ENCODE measurements at regions not wholly inside any gene's neighbourhood (a gene's known extent, or its start where the extent isn't known, plus 50 kb on each side); places are given as distances from the start of the nearest gene placed in this dataset.
"Not testable (repeated sequence)": the region's sequence is repeated elsewhere in the genome, so short reads cannot be mapped to it uniquely, and the experiment has no call there.

DNA sequence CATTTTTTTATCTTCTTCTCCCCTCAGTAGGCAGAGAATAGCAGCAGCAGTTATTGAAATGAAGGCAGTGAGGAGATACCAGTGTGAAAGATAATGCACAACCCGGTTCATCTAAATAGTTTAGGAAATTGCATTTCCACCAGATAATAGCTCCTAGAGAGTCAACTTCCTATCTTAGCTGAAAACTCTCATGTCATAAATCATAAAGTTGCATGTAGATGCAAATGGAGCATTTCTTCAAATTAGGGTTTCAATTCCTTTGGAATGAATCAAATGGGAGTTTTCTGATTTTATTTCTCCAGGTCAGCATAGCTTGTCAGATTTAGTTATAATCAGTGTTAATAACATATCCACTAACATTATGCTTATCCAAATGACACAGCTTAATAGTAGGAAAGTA is 335.3 kb downstream of the CNTNAP4 start:
- no peak for DNase-seq

- no peak for DNase-seq
Observed at GRCh38 chr16:76614269-76614668, 337.1 kb downstream of the CNTNAP4 start.

GRCh38 chr16:76622876-76623275 is 345.7 kb downstream of the CNTNAP4 start:
- no peak for DNase-seq

DNA sequence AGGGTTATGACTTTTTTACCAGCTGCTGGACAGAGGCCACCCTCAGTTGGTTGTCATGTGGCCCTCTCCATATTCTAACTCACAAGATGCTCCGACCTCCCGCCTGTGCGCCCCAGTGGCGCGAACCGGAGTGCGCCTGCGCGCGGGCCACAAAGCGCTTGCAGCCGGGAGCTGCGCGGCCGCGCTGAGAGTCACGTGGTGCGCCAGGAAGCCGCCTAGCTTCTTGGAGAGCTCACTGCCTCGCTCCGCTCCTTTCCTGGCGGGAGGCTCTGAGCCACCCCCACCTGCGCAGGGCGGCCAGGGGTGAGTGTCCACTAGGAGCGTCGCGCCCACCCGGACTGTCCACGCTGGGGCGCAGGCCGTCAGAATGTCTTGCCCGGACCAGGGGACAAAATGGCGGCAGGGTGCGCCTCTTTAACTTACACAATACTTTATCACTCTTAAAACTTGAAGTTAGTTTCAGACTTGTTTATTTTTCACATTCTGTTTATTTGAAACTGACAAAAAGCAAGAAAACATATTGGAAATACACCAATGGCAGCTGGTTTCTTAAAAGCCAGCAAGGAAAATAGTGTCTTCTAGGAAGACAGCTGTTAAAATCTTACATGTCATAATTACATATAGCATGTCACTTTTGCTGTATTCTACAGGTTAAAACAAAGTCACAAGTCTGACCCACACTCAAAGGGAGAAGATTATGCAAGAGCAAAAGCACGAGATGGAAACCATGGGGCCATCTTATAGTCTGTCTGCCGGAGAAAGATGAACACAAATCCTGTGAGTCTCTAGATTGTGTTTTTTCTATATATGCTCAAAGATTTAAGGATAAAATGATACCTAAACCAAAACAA is 357.9 kb downstream of the CNTNAP4 start:
- no peak for DNase-seq

DNA sequence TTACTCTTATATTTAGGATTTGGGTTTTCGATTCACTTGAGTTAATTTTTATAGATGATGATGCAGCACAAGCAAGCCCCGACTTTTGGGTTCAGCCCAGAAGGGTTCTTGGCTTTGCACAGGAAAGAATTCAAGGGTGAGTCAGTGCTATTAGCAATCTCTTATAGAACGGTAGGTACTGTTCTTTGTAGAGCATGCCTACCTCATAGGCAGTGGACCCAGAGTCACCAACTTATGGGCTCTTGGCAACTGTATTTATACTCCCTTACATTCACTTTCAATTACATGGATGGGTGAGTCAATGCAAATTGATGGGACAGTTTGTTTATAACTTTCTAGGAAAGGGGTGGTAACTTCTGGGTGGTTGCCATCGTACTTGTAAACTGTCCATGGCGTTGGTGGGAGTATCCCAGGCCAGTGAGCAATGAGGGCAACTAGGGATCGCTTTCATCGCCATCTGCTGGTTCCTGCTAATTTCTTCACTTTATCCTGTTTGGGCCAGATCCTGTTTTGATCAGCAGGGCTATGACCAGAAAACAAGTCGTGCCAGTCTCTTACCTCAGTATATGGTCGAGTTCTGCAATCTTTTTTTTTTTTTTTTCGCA is 362.6 kb downstream of the CNTNAP4 start:
- DNase-seq = peak; percentile 55

- no peak for DNase-seq
Observed at GRCh38 chr16:76650582-76650981, 373.4 kb downstream of the CNTNAP4 start.

GRCh38 chr16:76653390-76654026 is 376.3 kb downstream of the CNTNAP4 start:
- DNase-seq = no peak

DNA sequence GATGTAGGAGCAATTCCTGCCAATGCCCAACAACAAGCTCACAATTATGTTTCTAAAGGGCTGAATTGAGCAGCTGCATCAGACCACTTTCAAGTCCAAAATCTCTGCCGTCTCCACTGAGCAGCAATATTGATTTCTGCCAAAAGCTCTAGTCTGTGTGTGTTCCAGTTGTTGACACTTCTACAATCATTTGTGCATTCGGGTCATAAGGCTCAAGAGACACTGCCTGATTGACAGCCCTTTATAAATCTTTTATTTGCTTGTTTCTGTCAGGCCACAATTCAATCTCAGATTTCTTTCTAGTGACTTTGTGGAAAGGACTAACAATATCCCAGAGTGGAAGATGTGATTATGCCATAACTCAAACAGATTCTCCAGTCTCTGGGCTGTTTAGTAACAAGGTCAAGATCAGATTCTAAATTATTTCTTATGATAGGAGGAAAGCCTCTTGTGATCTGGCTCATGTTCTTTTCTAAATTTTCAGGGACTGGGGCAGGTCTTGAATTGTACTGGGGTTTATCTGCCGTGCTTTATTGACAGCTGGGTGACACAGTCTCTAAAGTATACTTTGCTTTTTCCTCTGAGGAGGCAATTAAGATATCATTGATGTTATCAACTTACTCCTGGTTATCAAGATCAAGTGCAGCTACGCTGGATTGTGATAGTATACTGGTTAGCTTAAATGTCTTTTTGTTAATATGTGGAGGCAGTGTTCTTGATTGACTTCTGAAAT is 377.1 kb downstream of the CNTNAP4 start:
- DNase-seq = no peak

- DNase-seq = no peak
Observed at GRCh38 chr16:76656994-76657393, 379.8 kb downstream of the CNTNAP4 start.

GRCh38 chr16:76661691-76662235 is 384.6 kb downstream of the CNTNAP4 start:
- DNase-seq = no peak

GRCh38 chr16:76665571-76666275 is 388.5 kb downstream of the CNTNAP4 start:
- no peak for DNase-seq

DNA sequence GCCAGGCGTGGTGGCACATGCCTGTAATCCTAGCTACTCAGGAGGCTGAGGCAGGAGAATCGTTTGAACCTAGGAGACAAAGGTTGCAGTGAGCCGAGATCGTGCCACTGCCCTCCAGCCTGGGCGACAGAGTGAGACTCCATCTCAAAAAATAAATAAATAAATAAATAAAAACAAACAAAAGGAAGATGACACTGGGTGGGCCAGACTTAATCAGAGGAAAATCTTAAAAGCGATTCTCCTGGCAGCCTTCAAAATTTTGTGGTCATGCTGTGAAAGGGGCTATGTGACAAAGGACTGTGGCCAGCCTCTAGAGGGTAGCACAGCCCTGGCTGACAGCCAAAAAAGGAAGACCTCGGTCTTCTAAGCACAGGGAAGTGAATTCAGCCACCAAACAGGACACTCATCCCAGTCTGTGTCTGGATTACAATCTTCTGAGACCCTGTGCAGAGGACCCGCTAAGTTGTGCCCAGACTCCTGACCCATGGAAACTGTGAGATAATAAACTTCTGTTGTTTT is 391.1 kb downstream of the CNTNAP4 start:
- DNase-seq = no peak

- no peak for DNase-seq
Observed at GRCh38 chr16:76669288-76669687, 392.1 kb downstream of the CNTNAP4 start.

- no peak for DNase-seq
Observed at GRCh38 chr16:76670125-76670857, 393.1 kb downstream of the CNTNAP4 start.

DNA sequence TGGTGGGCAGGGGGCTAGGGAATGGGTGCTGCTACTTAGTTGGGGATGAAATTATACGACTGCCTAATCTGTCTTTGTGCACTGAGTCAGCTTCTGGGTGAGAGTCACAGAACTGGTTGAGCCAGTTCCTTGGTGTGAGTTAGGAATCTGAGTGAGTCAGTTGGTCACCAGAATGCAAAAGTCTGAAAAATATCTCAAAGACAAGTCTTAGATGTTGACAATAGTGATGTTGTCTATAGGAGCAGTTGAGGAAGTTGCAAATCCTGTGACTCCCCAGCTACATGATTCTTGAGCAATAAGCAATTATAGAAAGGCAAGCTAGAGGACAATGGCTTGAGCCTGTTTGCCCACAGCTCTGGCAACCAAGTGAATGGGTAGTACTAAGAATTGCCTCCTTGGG is 399.2 kb downstream of the CNTNAP4 start:
- no peak for DNase-seq

- DNase-seq = no peak
Observed at GRCh38 chr16:76681296-76681695, 404.1 kb downstream of the CNTNAP4 start.

GRCh38 chr16:76683051-76683450 is 405.9 kb downstream of the CNTNAP4 start:
- no peak for DNase-seq

GRCh38 chr16:76696876-76697275 is 419.7 kb downstream of the CNTNAP4 start:
- DNase-seq = no peak

- no peak for DNase-seq
Observed at GRCh38 chr16:76705892-76706291, 428.7 kb downstream of the CNTNAP4 start.

DNA sequence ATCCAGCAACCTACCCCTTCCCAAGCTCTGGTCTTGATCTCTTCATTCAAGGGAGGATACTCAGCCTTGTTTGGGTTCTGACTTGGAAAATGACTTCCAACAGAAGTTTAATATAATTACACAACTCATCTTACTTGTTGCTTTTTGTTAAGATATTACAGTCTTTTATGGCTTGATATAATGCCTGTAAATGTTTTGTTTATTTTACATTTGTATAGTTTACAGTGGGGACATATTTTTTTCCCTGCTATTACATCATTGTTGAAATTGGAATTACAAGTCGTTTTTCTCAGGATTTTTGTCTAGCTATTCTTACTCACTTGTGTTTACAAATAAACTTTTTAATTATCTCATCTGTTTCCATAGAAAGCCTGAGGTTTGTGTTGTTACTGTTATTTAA is 436.0 kb downstream of the CNTNAP4 start:
- DNase-seq = no peak

DNA sequence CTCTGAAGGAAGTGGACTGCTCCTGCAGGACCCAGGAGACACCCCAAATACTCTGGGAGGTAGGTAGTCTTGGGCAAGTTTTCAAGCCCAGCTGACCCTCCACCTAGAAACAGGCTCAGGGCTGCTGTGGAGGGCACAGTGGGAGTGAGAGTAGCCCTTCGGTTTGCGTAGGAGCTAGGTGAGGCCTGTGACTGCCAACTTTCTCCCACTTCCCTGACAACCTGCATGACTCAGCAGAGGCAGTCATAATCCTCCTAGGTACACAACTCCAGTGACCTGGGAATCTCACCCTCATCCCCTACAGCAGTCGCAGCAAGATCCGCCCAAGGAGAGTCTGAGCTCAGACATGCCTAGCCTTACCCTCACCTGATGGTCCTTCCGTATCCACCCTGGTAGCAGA is 439.1 kb downstream of the CNTNAP4 start:
- not testable (repeated sequence) for DNase-seq

All from T1000 (cell line).